Thoracic aorta (tissue), 2 donors: ENCODE measurements at regions not wholly inside any gene's neighbourhood (a gene's known extent, or its start where the extent isn't known, plus 50 kb on each side); places are given as distances from the start of the nearest gene placed in this dataset.

Experiments
- ATAC-seq: fragments of 150-250 bp; one replicate; pipeline ENCODE4 v1.8.0; 2017; ENCODE audit warnings: low read depth; ENCODE audit not compliant: insufficient number of reproducible peaks, low FRiP score
- DNase-seq: peaks from one replicate; pipeline ENCODE4 v3.0.0-alpha.2; 2020; ENCODE audit warnings: low spot score
- H3K27ac ChIP-seq, 2 donors: fragments of 200-600 bp; sonication (generic); 1 replicate in 1 of 2; 2 replicates in 1 of 2; pipeline ENCODE4 v1.5.1; 2016; ENCODE audit warnings: mild to moderate bottlenecking in 2 of 2, moderate library complexity in 2 of 2
- H3K27me3 ChIP-seq: fragments of 200-600 bp; sonication (generic); replicated peaks from 2 replicates; pipeline ENCODE4 v1.6.0; 2016; ENCODE audit warnings: mild to moderate bottlenecking; ENCODE audit not compliant: insufficient read depth
- H3K36me3 ChIP-seq: fragments of 200-600 bp; sonication (generic); one replicate; pipeline ENCODE4 v1.5.1; 2016
- H3K4me1 ChIP-seq, 2 donors: fragments of 200-600 bp; sonication (generic); 1 replicate in 1 of 2; 2 replicates in 1 of 2; pipeline versions ENCODE4 v1.5.1 to v1.6.0; 2016; ENCODE audit warnings: low read depth in 2 of 2, mild to moderate bottlenecking in 1 of 2; ENCODE audit not compliant: control insufficient read depth in 1 of 2
- H3K4me3 ChIP-seq: fragments of 200-600 bp; sonication (generic); 2 replicates; pipeline ENCODE4 v1.5.1; 2016; ENCODE audit warnings: mild to moderate bottlenecking
- H3K9me3 ChIP-seq: fragments of 200-600 bp; sonication (generic); 2 replicates; pipeline ENCODE4 v1.5.1; 2016
- CTCF ChIP-seq: fragments of 200-600 bp; sonication (generic); IDR thresholded peaks from one replicate; pipeline ENCODE4 v1.5.1; 2019; ENCODE audit warnings: antibody characterized with exemption

GRCh38 chr11:109130910-109131309 is 291.1 kb upstream of the C11orf87 start:
- H3K4me1 ChIP-seq, result no peaks in the 10 kb centered on the region
- no peaks in the 10 kb centered on the region for H3K36me3 ChIP-seq
- H3K27ac ChIP-seq, result no peak overlapping the region
- no peaks in the 10 kb centered on the region for H3K9me3 ChIP-seq
- ATAC-seq, result no peak
- no peak overlapping the region for H3K4me3 ChIP-seq
- no peak for DNase-seq
- no peak for TF ChIP-seq CTCF
- H3K27me3 ChIP-seq, result no peaks in the 10 kb centered on the region

- Histone ChIP-seq H3K4me3 (no peak overlapping the region), H3K9me3 (no peaks in the 10 kb centered on the region), H3K27ac (no peak overlapping the region), H3K36me3 (no peaks in the 10 kb centered on the region), H3K27me3 (no peaks in the 10 kb centered on the region), H3K4me1 (no peaks in the 10 kb centered on the region)
- DNase-seq (no peak), ATAC-seq (no peak)
- no peak for TF ChIP-seq CTCF
Observed at GRCh38 chr11:109132539-109132938, 289.5 kb upstream of the C11orf87 start.

- TF ChIP-seq CTCF, result no peak
- Histone ChIP-seq H3K27ac (no peak overlapping the region), H3K4me3 (no peak overlapping the region), H3K36me3 (no peaks in the 10 kb centered on the region), H3K4me1 (no peaks in the 10 kb centered on the region), H3K9me3 (no peaks in the 10 kb centered on the region), H3K27me3 (no peaks in the 10 kb centered on the region)
- DNase-seq (no peak), ATAC-seq (no peak)
Observed at GRCh38 chr11:109133159-109133558, 288.8 kb upstream of the C11orf87 start.

GRCh38 chr11:109135627-109136026 is 286.4 kb upstream of the C11orf87 start:
- no peak for DNase-seq
- H3K36me3 ChIP-seq, result no peaks in the 10 kb centered on the region
- ATAC-seq, result no peak
- H3K4me3 ChIP-seq, result no peak overlapping the region
- TF ChIP-seq CTCF, result no peak
- no peaks in the 10 kb centered on the region for H3K4me1 ChIP-seq
- H3K27ac ChIP-seq, result no peak overlapping the region
- no peaks in the 10 kb centered on the region for H3K9me3 ChIP-seq
- H3K27me3 ChIP-seq, result no peaks in the 10 kb centered on the region

GRCh38 chr11:109138196-109138595 is 283.8 kb upstream of the C11orf87 start:
- ATAC-seq (no peak), DNase-seq (no peak)
- no peaks in the 10 kb centered on the region for H3K27me3 ChIP-seq
- H3K36me3 ChIP-seq, result no peaks in the 10 kb centered on the region
- H3K27ac ChIP-seq, result no peak overlapping the region
- H3K4me1 ChIP-seq, result no peaks in the 10 kb centered on the region
- H3K9me3 ChIP-seq, result no peaks in the 10 kb centered on the region
- H3K4me3 ChIP-seq, result no peak overlapping the region
- TF ChIP-seq CTCF, result no peak
